ENCODE measurements at regions not wholly inside any gene's neighbourhood (a gene's known extent, or its start where the extent isn't known, plus 50 kb on each side); places are given as distances from the start of the nearest gene placed in this dataset.

DNA sequence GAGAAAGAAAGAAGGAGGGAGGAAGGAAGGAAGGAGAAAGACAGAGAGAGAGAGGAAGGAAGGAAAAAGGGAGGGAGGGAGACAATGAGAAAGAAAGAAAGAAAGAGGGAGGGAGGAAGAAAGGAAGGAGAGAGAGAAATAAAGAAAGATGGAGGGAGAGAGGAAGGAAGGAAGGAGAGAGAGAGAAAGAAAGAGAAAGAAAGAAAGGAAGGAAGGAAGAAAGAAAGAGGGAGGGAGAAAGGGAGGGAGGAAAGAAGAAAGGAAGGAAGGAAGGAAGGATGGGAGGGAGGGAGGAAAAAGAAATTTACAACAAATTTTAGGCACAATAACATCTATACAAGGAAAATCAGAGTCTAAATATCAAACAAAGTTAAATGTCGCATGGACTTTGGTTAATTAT lies 332.6 kb upstream of the KLF6 start:
- DNase-seq = no peak
- in situ Hi-C loops (cut with MboI; ENCODE audit: low sequenced_read_pairs in 4 of 4) = no loop called here
- no peak for ATAC-seq

DNA sequence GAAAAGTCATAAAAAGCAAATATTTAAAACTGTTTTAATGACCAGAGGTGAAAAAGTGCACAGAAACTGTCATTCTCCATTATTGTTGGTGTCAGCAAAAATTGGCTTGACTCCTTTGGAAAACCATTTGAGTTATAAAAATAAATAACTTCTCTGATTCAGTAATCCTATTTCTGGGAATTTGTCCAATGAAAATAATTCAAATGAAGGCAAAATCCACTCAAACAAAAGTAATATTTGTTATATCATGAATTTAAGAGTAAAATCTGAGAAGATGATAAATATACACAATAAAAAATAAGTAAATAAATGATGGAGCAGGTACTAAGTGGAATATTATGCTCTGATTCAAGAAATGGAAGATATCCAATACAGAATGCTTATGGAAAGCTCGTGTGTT lies 326.6 kb upstream of the KLF6 start:
- H3K4me1 ChIP-seq = peaks cover 0 to 6% of the 10 kb centered on the region in 2 donors
- intact Hi-C loops (cut with DNase I; ENCODE audit: low total_unique reads) (no loop called here), in situ Hi-C loops (cut with MboI; ENCODE audit: low sequenced_read_pairs in 4 of 4) (no loop called here)
- TF ChIP-seq POLR2A (IDR thresholded peaks at IDR 0.05) = no peak
- TF ChIP-seq, protein P1, sequence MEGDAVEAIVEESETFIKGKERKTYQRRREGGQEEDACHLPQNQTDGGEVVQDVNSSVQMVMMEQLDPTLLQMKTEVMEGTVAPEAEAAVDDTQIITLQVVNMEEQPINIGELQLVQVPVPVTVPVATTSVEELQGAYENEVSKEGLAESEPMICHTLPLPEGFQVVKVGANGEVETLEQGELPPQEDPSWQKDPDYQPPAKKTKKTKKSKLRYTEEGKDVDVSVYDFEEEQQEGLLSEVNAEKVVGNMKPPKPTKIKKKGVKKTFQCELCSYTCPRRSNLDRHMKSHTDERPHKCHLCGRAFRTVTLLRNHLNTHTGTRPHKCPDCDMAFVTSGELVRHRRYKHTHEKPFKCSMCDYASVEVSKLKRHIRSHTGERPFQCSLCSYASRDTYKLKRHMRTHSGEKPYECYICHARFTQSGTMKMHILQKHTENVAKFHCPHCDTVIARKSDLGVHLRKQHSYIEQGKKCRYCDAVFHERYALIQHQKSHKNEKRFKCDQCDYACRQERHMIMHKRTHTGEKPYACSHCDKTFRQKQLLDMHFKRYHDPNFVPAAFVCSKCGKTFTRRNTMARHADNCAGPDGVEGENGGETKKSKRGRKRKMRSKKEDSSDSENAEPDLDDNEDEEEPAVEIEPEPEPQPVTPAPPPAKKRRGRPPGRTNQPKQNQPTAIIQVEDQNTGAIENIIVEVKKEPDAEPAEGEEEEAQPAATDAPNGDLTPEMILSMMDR (IDR thresholded peaks at IDR 0.05 in 4 of 5, conservative IDR thresholded peaks at IDR 0.05 in 1 of 5) = no peak
- no peak overlapping the region for H3K4me3 ChIP-seq
- ATAC-seq = no peak
- no peak overlapping the region for H3K27ac ChIP-seq
- H3K27me3 ChIP-seq = no peaks in the 10 kb centered on the region
- no peaks in the 10 kb centered on the region for H3K9me3 ChIP-seq
- no peaks in the 10 kb centered on the region for H3K36me3 ChIP-seq
- DNase-seq = no peak

More for the DNA sequence above, 332.6 kb upstream of the KLF6 start:
- Histone ChIP-seq H3K27ac (no peak overlapping the region), H3K36me3 (no peaks in the 10 kb centered on the region), H3K4me3 (no peak overlapping the region), H3K9me3 (no peaks in the 10 kb centered on the region), H3K4me1 (no peaks in the 10 kb centered on the region), H3K27me3 (no peaks in the 10 kb centered on the region)
- TF ChIP-seq, protein P1 (IDR thresholded peaks at IDR 0.05 in 4 of 5, conservative IDR thresholded peaks at IDR 0.05 in 1 of 5) = no peak
- no peak for TF ChIP-seq POLR2A (IDR thresholded peaks at IDR 0.05)
- intact Hi-C loops (cut with DNase I; ENCODE audit: low total_unique reads) = no loop called here

DNA sequence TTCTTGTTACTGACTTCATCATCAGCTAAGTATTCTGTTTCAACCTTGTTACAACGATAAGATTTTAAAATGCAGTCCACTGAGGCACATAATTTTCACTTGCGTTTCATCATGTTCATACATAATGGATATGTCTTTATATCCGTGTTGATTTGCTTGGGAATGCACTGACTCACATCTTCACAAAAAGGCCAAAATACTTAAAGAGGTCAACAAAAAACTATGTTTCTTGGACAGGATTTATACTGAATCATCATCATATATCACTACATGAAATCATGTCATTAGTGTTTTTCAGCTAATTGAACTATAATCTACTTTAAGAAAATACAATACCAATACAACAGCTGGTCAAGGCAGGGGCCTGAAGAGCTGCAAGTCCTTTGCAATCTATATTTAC lies 324.5 kb upstream of the KLF6 start:
- in situ Hi-C loops (cut with MboI; ENCODE audit: low sequenced_read_pairs in 4 of 4) = no loop called here
- H3K9me3 ChIP-seq = no peaks in the 10 kb centered on the region
- H3K4me3 ChIP-seq = no peak overlapping the region
- TF ChIP-seq, protein P1 (IDR thresholded peaks at IDR 0.05 in 4 of 5, conservative IDR thresholded peaks at IDR 0.05 in 1 of 5) = no peak
- TF ChIP-seq POLR2A (IDR thresholded peaks at IDR 0.05) = no peak
- H3K27ac ChIP-seq = peak overlapping the region in 3 of 4 donors; percentile 4 to 29 (median 15)
- DNase-seq (no peak), ATAC-seq (no peak)
- intact Hi-C loops (cut with DNase I; ENCODE audit: low total_unique reads) = no loop called here
- H3K4me1 ChIP-seq = peaks cover 0 to 6% of the 10 kb centered on the region in 2 donors
- H3K36me3 ChIP-seq = no peaks in the 10 kb centered on the region
- no peaks in the 10 kb centered on the region for H3K27me3 ChIP-seq

DNA sequence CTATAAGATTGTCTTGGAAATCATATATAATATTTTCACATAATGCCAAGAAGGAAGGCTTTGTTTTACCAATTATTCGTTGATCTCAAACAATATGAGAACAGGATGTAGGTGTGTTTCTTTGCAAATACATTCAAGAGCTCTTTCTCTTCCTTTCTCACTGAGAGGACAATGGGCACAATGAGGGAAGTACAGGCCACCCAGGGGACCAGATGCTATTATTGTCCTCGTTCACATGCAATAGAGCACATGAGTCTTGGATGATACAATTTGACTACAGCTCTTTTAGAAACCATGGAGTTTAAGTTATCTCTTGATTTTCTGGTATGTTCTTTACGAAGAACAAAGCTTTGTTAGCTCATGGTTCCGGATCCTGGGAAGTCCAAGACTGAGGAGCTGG lies 323.7 kb upstream of the KLF6 start:
- peak in 1 of 2 donors; percentile 58 for ATAC-seq
- H3K27ac ChIP-seq = peak overlapping the region in 3 of 4 donors; percentile 4 to 29 (median 15)

More for the DNA sequence above, 323.7 kb upstream of the KLF6 start:
- Histone ChIP-seq H3K27me3 (no peaks in the 10 kb centered on the region), H3K9me3 (no peaks in the 10 kb centered on the region), H3K36me3 (no peaks in the 10 kb centered on the region), H3K4me1 (peaks cover 0 to 6% of the 10 kb centered on the region in 2 donors), H3K4me3 (no peak overlapping the region)
- intact Hi-C loops (cut with DNase I; ENCODE audit: low total_unique reads) = no loop called here
- no peak for DNase-seq
- in situ Hi-C loops (cut with MboI; ENCODE audit: low sequenced_read_pairs in 4 of 4) = no loop called here
- TF ChIP-seq, protein P1 (IDR thresholded peaks at IDR 0.05 in 4 of 5, conservative IDR thresholded peaks at IDR 0.05 in 1 of 5) = no peak
- no peak for TF ChIP-seq POLR2A (IDR thresholded peaks at IDR 0.05)
